Natural killer cell (primary cell): ENCODE measurements at regions not wholly inside any gene's neighbourhood (a gene's known extent, or its start where the extent isn't known, plus 50 kb on each side); places are given as distances from the start of the nearest gene placed in this dataset.

Experiments
- ATAC-seq, 3 donors: fragments of 150-1000 bp in 2 of 3; fragments of 200-7000 bp in 1 of 3; cut with Tn5 transposase; 1 replicate in 1 of 3; 2 replicates in 2 of 3; pipeline ENCODE4 v1.10.0; 2021; ENCODE audit warnings: mild to moderate bottlenecking in 2 of 3, moderate library complexity in 2 of 3
- DNase-seq, 2 donors: peaks; one replicate each; pipeline versions ENCODE4 v3.0.0 to v3.0.0-alpha.2; 2013 to 2021; ENCODE audit warnings: mixed read lengths in 1 of 2
- H3K27ac ChIP-seq: one replicate; pipeline ENCODE4 v1.5.1; 2013; ENCODE audit warnings: mild to moderate bottlenecking, low read length
- H3K27me3 ChIP-seq: one replicate; pipeline ENCODE4 v1.6.1; 2013; ENCODE audit warnings: low read length; ENCODE audit not compliant: control insufficient read depth, insufficient read depth
- H3K36me3 ChIP-seq: one replicate; pipeline ENCODE4 v1.6.1; 2013; ENCODE audit warnings: low read length; ENCODE audit not compliant: control insufficient read depth, insufficient read depth
- H3K4me1 ChIP-seq: one replicate; pipeline ENCODE4 v1.6.1; 2013; ENCODE audit warnings: low read length; ENCODE audit not compliant: control insufficient read depth, insufficient read depth
- H3K4me3 ChIP-seq: one replicate; pipeline ENCODE4 v1.5.1; 2013; ENCODE audit warnings: low read length
- H3K9me3 ChIP-seq: one replicate; pipeline ENCODE4 v1.6.1; 2013; ENCODE audit warnings: low read length; ENCODE audit not compliant: control insufficient read depth, insufficient read depth
- H3K27ac Mint-ChIP-seq, 2 donors: one replicate each; pipeline ENCODE4 v1.8.0; 2022; ENCODE audit warnings: mild to moderate bottlenecking in 2 of 2, mixed read lengths in 2 of 2, moderate library complexity in 1 of 2
- H3K27me3 Mint-ChIP-seq, 2 donors: one replicate each; pipeline ENCODE4 v1.8.0; 2022; ENCODE audit warnings: low read depth in 2 of 2, mixed read lengths in 2 of 2
- H3K36me3 Mint-ChIP-seq: one replicate; pipeline ENCODE4 v1.8.0; 2022; ENCODE audit warnings: mixed read lengths
- H3K4me1 Mint-ChIP-seq, 2 donors: one replicate each; pipeline ENCODE4 v1.8.0; 2022; ENCODE audit warnings: mixed read lengths in 2 of 2
- H3K4me3 Mint-ChIP-seq: one replicate; pipeline ENCODE4 v1.8.0; 2022; ENCODE audit warnings: mild to moderate bottlenecking, moderate library complexity, mixed read lengths
- H3K9me3 Mint-ChIP-seq, 2 donors: one replicate each; pipeline ENCODE4 v1.8.0; 2022; ENCODE audit warnings: mixed read lengths in 2 of 2
- WGBS: methylation state at CpG from one replicate; pipeline ENCODE4 v1.1.7; 2013; ENCODE audit warnings: missing lambda C conversion rate; ENCODE audit not compliant: insufficient coverage; 5-methylcytosine and 5-hydroxymethylcytosine counted together
- intact Hi-C: fragments of 100-400 bp; cut with micrococcal nuclease; formaldehyde crosslinking; loops from one replicate; pipeline ENCODE4 v1.14.2; 2022
- TF ChIP-seq, protein P1 (sequence below): fragments of 200-600 bp; IDR thresholded peaks from one replicate; pipeline ENCODE4 v1.8.0; 2022; ENCODE audit warnings: antibody characterized with exemption

DNA sequence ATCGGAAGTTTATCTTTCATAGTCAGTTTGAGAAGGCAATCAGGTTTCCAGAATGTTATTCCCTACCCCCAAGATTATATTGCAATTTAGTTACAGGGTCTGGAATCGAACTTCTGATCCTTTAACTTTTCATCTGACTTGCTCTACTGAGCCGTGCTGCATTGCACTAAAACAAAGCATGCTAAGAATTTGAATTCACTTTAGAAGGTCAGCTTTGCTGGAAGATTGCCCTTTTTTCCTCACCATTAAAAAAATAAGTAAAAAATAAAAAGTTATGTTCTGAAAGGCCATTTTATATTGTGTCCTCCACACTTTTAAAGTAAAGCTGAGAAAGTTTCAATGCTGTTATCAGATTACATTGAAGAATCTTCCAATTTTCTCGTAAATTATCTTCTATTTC lies 388.8 kb upstream of the PHF14 start:
- TF ChIP-seq, protein P1, sequence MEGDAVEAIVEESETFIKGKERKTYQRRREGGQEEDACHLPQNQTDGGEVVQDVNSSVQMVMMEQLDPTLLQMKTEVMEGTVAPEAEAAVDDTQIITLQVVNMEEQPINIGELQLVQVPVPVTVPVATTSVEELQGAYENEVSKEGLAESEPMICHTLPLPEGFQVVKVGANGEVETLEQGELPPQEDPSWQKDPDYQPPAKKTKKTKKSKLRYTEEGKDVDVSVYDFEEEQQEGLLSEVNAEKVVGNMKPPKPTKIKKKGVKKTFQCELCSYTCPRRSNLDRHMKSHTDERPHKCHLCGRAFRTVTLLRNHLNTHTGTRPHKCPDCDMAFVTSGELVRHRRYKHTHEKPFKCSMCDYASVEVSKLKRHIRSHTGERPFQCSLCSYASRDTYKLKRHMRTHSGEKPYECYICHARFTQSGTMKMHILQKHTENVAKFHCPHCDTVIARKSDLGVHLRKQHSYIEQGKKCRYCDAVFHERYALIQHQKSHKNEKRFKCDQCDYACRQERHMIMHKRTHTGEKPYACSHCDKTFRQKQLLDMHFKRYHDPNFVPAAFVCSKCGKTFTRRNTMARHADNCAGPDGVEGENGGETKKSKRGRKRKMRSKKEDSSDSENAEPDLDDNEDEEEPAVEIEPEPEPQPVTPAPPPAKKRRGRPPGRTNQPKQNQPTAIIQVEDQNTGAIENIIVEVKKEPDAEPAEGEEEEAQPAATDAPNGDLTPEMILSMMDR = no peak
- Mint-ChIP-seq H3K9me3 (no peaks in the 10 kb centered on the region), H3K4me3 (no peak overlapping the region), H3K27me3 (no peaks in the 10 kb centered on the region), H3K36me3 (no peaks in the 10 kb centered on the region), H3K27ac (no peak overlapping the region), H3K4me1 (no peaks in the 10 kb centered on the region)
- ATAC-seq (no peak), DNase-seq (no peak)
- Histone ChIP-seq H3K27me3 (no peaks in the 10 kb centered on the region), H3K27ac (no peak overlapping the region), H3K4me1 (no peaks in the 10 kb centered on the region), H3K36me3 (no peaks in the 10 kb centered on the region), H3K4me3 (no peak overlapping the region), H3K9me3 (no peaks in the 10 kb centered on the region)
- 77% methylated on average over 3 of the region's 4 CpGs for WGBS
- intact Hi-C loops = no loop called here

DNA sequence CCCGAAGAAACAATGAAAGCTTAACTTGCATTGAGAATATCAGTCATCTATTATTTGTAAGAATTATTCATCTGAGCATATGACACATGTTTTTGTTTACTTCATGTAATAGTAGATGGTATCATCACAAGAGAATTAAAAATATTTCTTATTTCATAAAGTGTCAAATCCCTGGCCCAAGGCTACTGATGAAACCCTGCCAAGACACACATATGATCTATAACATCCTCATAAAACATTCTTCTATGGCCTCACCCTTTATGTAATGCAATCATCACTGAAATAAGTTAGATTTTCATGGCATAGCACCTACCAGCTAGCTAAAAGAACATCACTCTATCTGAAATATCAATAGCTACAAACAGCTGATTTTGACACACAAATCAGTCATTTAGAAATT lies 385.6 kb upstream of the PHF14 start:
- Histone ChIP-seq H3K4me1 (no peaks in the 10 kb centered on the region), H3K27ac (no peak overlapping the region), H3K36me3 (no peaks in the 10 kb centered on the region), H3K4me3 (no peak overlapping the region), H3K9me3 (no peaks in the 10 kb centered on the region), H3K27me3 (no peaks in the 10 kb centered on the region)
- Mint-ChIP-seq H3K4me1 (no peaks in the 10 kb centered on the region), H3K27ac (no peak overlapping the region), H3K9me3 (no peaks in the 10 kb centered on the region), H3K27me3 (no peaks in the 10 kb centered on the region), H3K4me3 (no peak overlapping the region), H3K36me3 (no peaks in the 10 kb centered on the region)
- no peak for DNase-seq
- TF ChIP-seq, protein P1 = no peak
- intact Hi-C loops = no loop called here
- ATAC-seq = no peak
- no CpG with 5 or more reads among the region's 1 CpG for WGBS

DNA sequence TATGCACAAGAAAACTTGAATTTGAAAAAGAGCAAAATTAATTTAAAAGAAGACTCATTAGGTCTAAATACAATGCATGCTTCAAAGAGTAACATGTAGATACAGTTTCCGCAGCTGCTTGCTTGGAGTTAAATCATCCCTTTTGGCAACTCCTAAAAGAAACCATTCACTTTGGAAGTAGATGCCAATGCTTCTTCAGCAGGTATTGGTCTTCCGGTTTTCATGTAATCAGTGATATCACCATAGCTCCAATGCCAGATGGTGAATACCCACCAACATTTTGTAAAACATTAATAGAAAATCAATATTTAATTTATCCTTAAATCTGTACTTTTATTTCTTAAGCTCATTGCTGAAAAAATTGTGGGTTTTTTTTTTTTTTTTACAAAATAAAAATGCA lies 381.1 kb upstream of the PHF14 start:
- H3K4me1 ChIP-seq = no peaks in the 10 kb centered on the region
- no peaks in the 10 kb centered on the region for H3K9me3 ChIP-seq
- ATAC-seq = no peak
- H3K27me3 Mint-ChIP-seq = no peaks in the 10 kb centered on the region
- H3K4me3 Mint-ChIP-seq = no peak overlapping the region
- no peaks in the 10 kb centered on the region for H3K27me3 ChIP-seq
- H3K36me3 ChIP-seq = no peaks in the 10 kb centered on the region
- intact Hi-C loops = no loop called here
- 93% methylated on average over 2 of the region's 2 CpGs for WGBS
- no peak overlapping the region for H3K27ac ChIP-seq
- DNase-seq = no peak
- TF ChIP-seq, protein P1 = no peak
- no peaks in the 10 kb centered on the region for H3K9me3 Mint-ChIP-seq
- no peaks in the 10 kb centered on the region for H3K4me1 Mint-ChIP-seq
- no peak overlapping the region for H3K4me3 ChIP-seq
- H3K36me3 Mint-ChIP-seq = no peaks in the 10 kb centered on the region
- no peak overlapping the region for H3K27ac Mint-ChIP-seq

DNA sequence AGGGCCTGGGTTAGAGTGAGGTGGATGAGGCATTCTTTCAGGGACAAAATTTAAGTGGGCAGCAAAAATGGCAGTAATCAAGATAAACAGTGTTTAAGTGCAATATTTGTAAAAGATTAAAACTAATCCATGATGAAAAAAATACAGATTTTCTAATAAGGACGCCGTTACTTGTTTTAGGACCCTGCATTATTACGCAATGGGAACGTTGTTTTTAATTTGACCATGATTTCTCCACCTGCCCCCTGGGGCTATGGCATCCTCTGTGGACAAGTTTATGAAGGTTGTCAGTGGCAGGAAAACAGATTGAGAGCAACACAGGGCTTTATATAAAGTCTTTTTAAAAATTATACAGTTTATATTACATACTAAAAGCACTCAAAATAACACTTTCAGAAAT lies 380.6 kb upstream of the PHF14 start:
- H3K36me3 ChIP-seq = no peaks in the 10 kb centered on the region
- ATAC-seq (no peak), DNase-seq (no peak)
- intact Hi-C loops = no loop called here
- no peaks in the 10 kb centered on the region for H3K27me3 Mint-ChIP-seq
- no peak overlapping the region for H3K4me3 Mint-ChIP-seq
- H3K9me3 ChIP-seq = no peaks in the 10 kb centered on the region
- H3K27ac Mint-ChIP-seq = no peak overlapping the region
- H3K4me3 ChIP-seq = no peak overlapping the region
- H3K27me3 ChIP-seq = no peaks in the 10 kb centered on the region
- no peaks in the 10 kb centered on the region for H3K4me1 Mint-ChIP-seq
- TF ChIP-seq, protein P1 = no peak
- H3K27ac ChIP-seq = no peak overlapping the region
- H3K4me1 ChIP-seq = no peaks in the 10 kb centered on the region
- H3K9me3 Mint-ChIP-seq = no peaks in the 10 kb centered on the region
- no peaks in the 10 kb centered on the region for H3K36me3 Mint-ChIP-seq
- 93% methylated on average over 4 of the region's 4 CpGs for WGBS
